ENCODE measurements at regions not wholly inside any gene's neighbourhood (a gene's known extent, or its start where the extent isn't known, plus 50 kb on each side); places are given as distances from the start of the nearest gene placed in this dataset.

DNA sequence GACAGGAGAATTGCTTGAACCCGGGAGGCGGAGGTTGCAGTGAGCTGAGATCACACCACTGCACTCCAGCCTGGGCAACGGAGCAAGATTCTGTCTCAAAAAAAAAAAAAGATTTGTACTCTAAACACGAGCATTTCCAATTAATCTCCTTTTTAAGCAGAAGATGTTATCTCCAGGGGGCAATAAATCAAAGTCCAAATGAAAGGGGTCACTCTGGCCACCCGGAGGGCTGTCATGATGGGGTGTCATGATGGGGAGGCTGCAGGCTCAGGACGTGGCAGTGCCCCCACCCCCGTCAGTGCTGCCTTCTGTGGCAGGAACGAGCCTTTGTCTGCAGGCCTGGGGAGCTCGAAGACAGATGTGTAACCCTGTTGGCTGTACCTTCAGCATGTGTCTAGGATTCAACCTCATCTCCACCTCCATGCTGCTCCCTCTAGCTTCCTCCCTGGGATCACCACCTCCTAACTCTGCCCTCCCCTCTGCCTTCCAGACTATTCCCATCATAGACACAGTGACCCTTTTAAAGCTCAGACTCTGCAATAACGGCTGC is 76.9 kb upstream of the YWHAQ start:
- TF ChIP-seq, protein P1, sequence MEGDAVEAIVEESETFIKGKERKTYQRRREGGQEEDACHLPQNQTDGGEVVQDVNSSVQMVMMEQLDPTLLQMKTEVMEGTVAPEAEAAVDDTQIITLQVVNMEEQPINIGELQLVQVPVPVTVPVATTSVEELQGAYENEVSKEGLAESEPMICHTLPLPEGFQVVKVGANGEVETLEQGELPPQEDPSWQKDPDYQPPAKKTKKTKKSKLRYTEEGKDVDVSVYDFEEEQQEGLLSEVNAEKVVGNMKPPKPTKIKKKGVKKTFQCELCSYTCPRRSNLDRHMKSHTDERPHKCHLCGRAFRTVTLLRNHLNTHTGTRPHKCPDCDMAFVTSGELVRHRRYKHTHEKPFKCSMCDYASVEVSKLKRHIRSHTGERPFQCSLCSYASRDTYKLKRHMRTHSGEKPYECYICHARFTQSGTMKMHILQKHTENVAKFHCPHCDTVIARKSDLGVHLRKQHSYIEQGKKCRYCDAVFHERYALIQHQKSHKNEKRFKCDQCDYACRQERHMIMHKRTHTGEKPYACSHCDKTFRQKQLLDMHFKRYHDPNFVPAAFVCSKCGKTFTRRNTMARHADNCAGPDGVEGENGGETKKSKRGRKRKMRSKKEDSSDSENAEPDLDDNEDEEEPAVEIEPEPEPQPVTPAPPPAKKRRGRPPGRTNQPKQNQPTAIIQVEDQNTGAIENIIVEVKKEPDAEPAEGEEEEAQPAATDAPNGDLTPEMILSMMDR (IDR thresholded peaks at IDR 0.05; ENCODE audit: borderline replicate concordance, extremely low read depth, low read length, poor library complexity, severe bottlenecking) = no peak
- no peak for TF ChIP-seq EZH2 (IDR thresholded peaks at IDR 0.05; ENCODE audit: borderline replicate concordance, low read depth, low read length, severe bottlenecking)
- ATAC-seq (ENCODE audit: insufficient read depth, low read depth) = no peak
- no peak overlapping the region for H2AFZ ChIP-seq (ENCODE audit: low read depth, low read length)

DNA sequence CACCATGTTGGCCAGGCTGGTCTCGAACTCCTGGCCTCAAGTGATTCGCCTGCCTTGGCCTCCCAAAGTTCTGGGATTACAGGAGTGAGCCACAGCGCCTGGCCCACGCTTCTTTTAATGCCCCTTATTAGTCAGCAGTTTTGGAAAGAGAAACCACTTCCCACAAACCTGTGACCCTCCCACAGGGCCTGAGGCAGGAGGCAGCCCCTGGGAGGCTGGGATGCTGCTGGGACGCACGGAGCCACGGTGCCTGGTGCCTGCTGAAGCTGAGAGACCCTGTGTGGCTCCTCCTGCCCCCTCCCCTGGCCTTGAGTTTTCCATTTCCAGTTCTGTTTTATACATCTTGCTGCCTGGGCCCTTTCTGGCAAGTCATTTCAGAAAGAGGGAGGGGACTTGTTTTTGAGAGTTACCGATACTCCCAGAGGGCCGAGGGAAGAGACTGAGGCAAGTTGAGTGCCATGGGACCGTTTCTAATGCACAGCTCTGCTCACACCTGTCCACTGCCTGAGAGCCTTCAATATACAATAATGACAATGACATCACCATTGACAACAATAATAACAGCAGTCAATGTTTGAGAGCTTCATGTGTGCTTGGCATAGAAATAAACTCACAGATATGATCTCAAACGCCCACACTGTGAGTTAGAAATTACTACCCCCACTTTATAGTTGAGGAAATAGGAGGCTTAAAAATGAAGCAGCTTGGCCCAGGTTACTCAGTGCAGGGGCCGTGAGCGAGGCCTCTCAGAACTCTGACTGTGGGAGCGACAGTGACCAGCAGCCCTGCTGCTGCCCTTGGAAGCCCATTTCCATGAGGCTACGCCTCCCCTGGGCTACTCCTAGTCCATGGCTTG is 78.1 kb upstream of the YWHAQ start:
- H4K20me1 ChIP-seq (ENCODE audit: insufficient read depth, low read length) = no peaks in the 10 kb centered on the region; the same call in 1 of the 2 replicates
- ATAC-seq (ENCODE audit: insufficient read depth, low read depth) = no peak
- H3K27ac ChIP-seq (ENCODE audit: low read length) = no peak overlapping the region
- H3K4me2 ChIP-seq (ENCODE audit: insufficient read depth, low read length) = no peak overlapping the region
- no peak for DNase-seq
- H3K9ac ChIP-seq (ENCODE audit: low read depth, low read length) = no peak overlapping the region
- no peaks in the 10 kb centered on the region for H3K4me1 ChIP-seq (ENCODE audit: insufficient read depth, low read length)
- H3K27me3 ChIP-seq (ENCODE audit: insufficient read depth, low read length, poor library complexity) = no peaks in the 10 kb centered on the region
- no peak overlapping the region for H2AFZ ChIP-seq (ENCODE audit: low read depth, low read length)
- TF ChIP-seq, protein P1 (IDR thresholded peaks at IDR 0.05; ENCODE audit: borderline replicate concordance, extremely low read depth, low read length, poor library complexity, severe bottlenecking) = no peak
- no peak for TF ChIP-seq EZH2 (IDR thresholded peaks at IDR 0.05; ENCODE audit: borderline replicate concordance, low read depth, low read length, severe bottlenecking)
- no peak overlapping the region for H3K4me3 ChIP-seq (ENCODE audit: low read depth in 1 of 2, low read length in 2 of 2)
- H3K9me3 ChIP-seq (ENCODE audit: insufficient read depth, low read length, severe bottlenecking) = no peaks in the 10 kb centered on the region
- H3K36me3 ChIP-seq (ENCODE audit: insufficient read depth, low read length) = no peaks in the 10 kb centered on the region
- H3K79me2 ChIP-seq (ENCODE audit: insufficient read depth, low read length) = no peaks in the 10 kb centered on the region

More for the DNA sequence above, 76.9 kb upstream of the YWHAQ start:
- DNase-seq = no peak
- Histone ChIP-seq H3K79me2 (ENCODE audit: insufficient read depth, low read length) (no peaks in the 10 kb centered on the region), H3K9me3 (ENCODE audit: insufficient read depth, low read length, severe bottlenecking) (no peaks in the 10 kb centered on the region), H3K4me2 (ENCODE audit: insufficient read depth, low read length) (no peak overlapping the region), H3K36me3 (ENCODE audit: insufficient read depth, low read length) (no peaks in the 10 kb centered on the region), H4K20me1 (ENCODE audit: insufficient read depth, low read length) (no peaks in the 10 kb centered on the region; the same call in 1 of the 2 replicates), H3K9ac (ENCODE audit: low read depth, low read length) (no peak overlapping the region), H3K4me1 (ENCODE audit: insufficient read depth, low read length) (no peaks in the 10 kb centered on the region), H3K27me3 (ENCODE audit: insufficient read depth, low read length, poor library complexity) (no peaks in the 10 kb centered on the region), H3K27ac (ENCODE audit: low read length) (no peak overlapping the region), H3K4me3 (ENCODE audit: low read depth in 1 of 2, low read length in 2 of 2) (no peak overlapping the region)

DNA sequence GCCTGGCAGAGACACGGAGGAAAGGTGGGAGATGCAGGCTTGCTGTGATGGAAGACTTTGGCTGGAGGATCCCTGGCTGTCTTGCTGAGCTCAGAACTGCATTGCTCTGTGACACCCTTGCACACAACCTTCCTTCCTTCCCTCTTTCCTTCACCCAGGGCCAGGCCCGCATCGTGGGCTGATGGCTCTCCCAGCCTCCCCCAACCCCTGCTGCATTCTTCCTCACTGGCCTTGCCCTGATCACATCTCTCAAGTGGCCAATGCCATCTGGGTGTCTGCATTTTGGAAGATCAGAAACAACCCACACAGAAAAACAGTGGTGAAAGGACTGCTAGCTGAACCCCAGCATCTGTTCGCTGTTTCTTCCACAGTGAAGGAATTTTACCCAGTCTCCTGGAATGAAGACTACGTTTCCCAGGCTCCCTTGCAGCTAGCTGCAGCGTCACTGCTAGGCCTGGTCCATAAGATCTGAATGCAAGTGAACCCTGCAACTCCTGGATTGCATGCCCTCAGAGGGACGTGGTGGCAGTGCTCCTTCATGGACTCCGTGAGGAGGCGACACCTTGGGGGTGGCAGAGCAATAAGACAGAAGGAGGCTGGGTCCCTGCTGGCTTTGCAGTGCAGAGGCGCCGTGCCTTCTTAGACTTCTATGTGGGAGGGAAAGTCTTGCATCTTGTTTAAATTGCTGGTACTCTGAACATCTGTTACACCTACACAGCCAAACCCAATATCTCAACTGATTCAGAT is 78.9 kb upstream of the YWHAQ start:
- Histone ChIP-seq H3K36me3 (ENCODE audit: insufficient read depth, low read length) (no peaks in the 10 kb centered on the region), H2AFZ (ENCODE audit: low read depth, low read length) (no peak overlapping the region)
- no peak for ATAC-seq (ENCODE audit: insufficient read depth, low read depth)

More for the DNA sequence above, 78.9 kb upstream of the YWHAQ start:
- no peak for DNase-seq
- Histone ChIP-seq H3K4me2 (ENCODE audit: insufficient read depth, low read length) (no peak overlapping the region), H3K79me2 (ENCODE audit: insufficient read depth, low read length) (no peaks in the 10 kb centered on the region), H3K4me1 (ENCODE audit: insufficient read depth, low read length) (no peaks in the 10 kb centered on the region), H3K9ac (ENCODE audit: low read depth, low read length) (no peak overlapping the region), H3K27me3 (ENCODE audit: insufficient read depth, low read length, poor library complexity) (no peaks in the 10 kb centered on the region), H3K9me3 (ENCODE audit: insufficient read depth, low read length, severe bottlenecking) (no peaks in the 10 kb centered on the region), H3K27ac (ENCODE audit: low read length) (no peak overlapping the region), H4K20me1 (ENCODE audit: insufficient read depth, low read length) (no peaks in the 10 kb centered on the region; the same call in 1 of the 2 replicates), H3K4me3 (ENCODE audit: low read depth in 1 of 2, low read length in 2 of 2) (no peak overlapping the region)
- TF ChIP-seq EZH2 (IDR thresholded peaks at IDR 0.05; ENCODE audit: borderline replicate concordance, low read depth, low read length, severe bottlenecking) = no peak
- TF ChIP-seq, protein P1 (IDR thresholded peaks at IDR 0.05; ENCODE audit: borderline replicate concordance, extremely low read depth, low read length, poor library complexity, severe bottlenecking) = no peak
